ENCODE measurements at regions not wholly inside any gene's neighbourhood (a gene's known extent, or its start where the extent isn't known, plus 50 kb on each side); places are given as distances from the start of the nearest gene placed in this dataset.
"Not testable (repeated sequence)": the region's sequence is repeated elsewhere in the genome, so short reads cannot be mapped to it uniquely, and the experiment has no call there.

GRCh38 chr18:9007700-9008099 is 94.8 kb upstream of the NDUFV2 start:
- POLR2A ChIA-PET, result interaction anchor here (0.7 kb wide), 1 partner anchor 122 kb away, joined by 5 read pairs; no protein-coding TSS in a partner anchor
- H3K4me3 ChIP-seq (ENCODE audit: low read depth in 2 of 2, low read length in 2 of 2); in situ Hi-C loops (cut with HindIII; ENCODE audit: low pct_unique_long_range_greater_than_20kb, low sequenced_read_pairs); intact Hi-C loops (cut with micrococcal nuclease; ENCODE audit: unreplicated experiment); H3K9me3 ChIP-seq (ENCODE audit: control insufficient read depth, insufficient read depth, low read depth, low read length); ATAC-seq; H3K27ac ChIP-seq (ENCODE audit: low read length); H3K4me1 ChIP-seq (ENCODE audit: control insufficient read depth, insufficient read depth, low read length); BruUV-seq (replicated peaks); H3K36me3 ChIP-seq (ENCODE audit: control insufficient read depth, insufficient read depth, low read length); CTCF ChIA-PET; DNase-seq (ENCODE audit: low read depth, low spot score); H3K27me3 ChIP-seq (ENCODE audit: control insufficient read depth, insufficient read depth, low read length): not testable (repeated sequence)

GRCh38 chr18:9008200-9008708 is 94.2 kb upstream of the NDUFV2 start:
- no peak for DNase-seq (ENCODE audit: low read depth, low spot score)
- CTCF ChIA-PET, result no interaction called here
- Histone ChIP-seq H3K4me1 (ENCODE audit: control insufficient read depth, insufficient read depth, low read length) (no peaks in the 10 kb centered on the region), H3K4me3 (ENCODE audit: low read depth in 2 of 2, low read length in 2 of 2) (no peak overlapping the region), H3K36me3 (ENCODE audit: control insufficient read depth, insufficient read depth, low read length) (no peaks in the 10 kb centered on the region), H3K27ac (ENCODE audit: low read length) (no peak overlapping the region), H3K27me3 (ENCODE audit: control insufficient read depth, insufficient read depth, low read length) (no peaks in the 10 kb centered on the region), H3K9me3 (ENCODE audit: control insufficient read depth, insufficient read depth, low read depth, low read length) (peaks cover 7% of the 10 kb centered on the region; the same call in 1 of the 2 replicates)
- no peak for TF ChIP-seq TCF7L2 (IDR thresholded peaks at IDR 0.05; ENCODE audit: low read depth, low read length)
- TF ChIP-seq REST (IDR thresholded peaks at IDR 0.05; ENCODE audit: insufficient read depth in 1 of 2, low read depth in 2 of 2, low read length in 1 of 2), result no peak
- no peak for TF ChIP-seq POLR2AphosphoS5 (IDR thresholded peaks at IDR 0.05; ENCODE audit: low read depth, low read length)
- TF ChIP-seq SIN3A (IDR thresholded peaks at IDR 0.05; ENCODE audit: borderline replicate concordance, insufficient read depth, low read depth, low read length), result no peak
- TF ChIP-seq CTCF (IDR thresholded peaks at IDR 0.05), result no peak
- ATAC-seq, result no peak
- in situ Hi-C loops (cut with HindIII; ENCODE audit: low pct_unique_long_range_greater_than_20kb, low sequenced_read_pairs) (no loop called here), intact Hi-C loops (cut with micrococcal nuclease; ENCODE audit: unreplicated experiment) (no loop called here)
- BruUV-seq (replicated peaks), result no TSS peak
- POLR2A ChIA-PET, result interaction anchor here (0.7 kb wide), 1 partner anchor 122 kb away, joined by 5 read pairs; no protein-coding TSS in a partner anchor

- H3K36me3 ChIP-seq (ENCODE audit: control insufficient read depth, insufficient read depth, low read length), result no peaks in the 10 kb centered on the region
- H3K9me3 ChIP-seq (ENCODE audit: control insufficient read depth, insufficient read depth, low read depth, low read length), result no peaks in the 10 kb centered on the region; the same call in 1 of the 2 replicates
- intact Hi-C loops (cut with micrococcal nuclease; ENCODE audit: unreplicated experiment) (no loop called here), in situ Hi-C loops (cut with HindIII; ENCODE audit: low pct_unique_long_range_greater_than_20kb, low sequenced_read_pairs) (no loop called here)
- H3K4me1 ChIP-seq (ENCODE audit: control insufficient read depth, insufficient read depth, low read length), result no peaks in the 10 kb centered on the region
- H3K27ac ChIP-seq (ENCODE audit: low read length), result no peak overlapping the region
- DNase-seq (ENCODE audit: low read depth, low spot score) (no peak), ATAC-seq (no peak)
- ChIA-PET CTCF (no interaction called here), POLR2A (no interaction called here)
- TF ChIP-seq POLR2AphosphoS5 (IDR thresholded peaks at IDR 0.05; ENCODE audit: low read depth, low read length) (no peak), TCF7L2 (IDR thresholded peaks at IDR 0.05; ENCODE audit: low read depth, low read length) (no peak), CTCF (IDR thresholded peaks at IDR 0.05) (no peak), SIN3A (IDR thresholded peaks at IDR 0.05; ENCODE audit: borderline replicate concordance, insufficient read depth, low read depth, low read length) (no peak), REST (IDR thresholded peaks at IDR 0.05; ENCODE audit: insufficient read depth in 1 of 2, low read depth in 2 of 2, low read length in 1 of 2) (no peak)
- no TSS peak for BruUV-seq (replicated peaks)
- no peak overlapping the region for H3K4me3 ChIP-seq (ENCODE audit: low read depth in 2 of 2, low read length in 2 of 2)
- H3K27me3 ChIP-seq (ENCODE audit: control insufficient read depth, insufficient read depth, low read length), result no peaks in the 10 kb centered on the region
Observed at GRCh38 chr18:9008709-9009635, 93.5 kb upstream of the NDUFV2 start.

Data from Panc1 (cell line).